Naive B cell (primary cell): ENCODE measurements at regions not wholly inside any gene's neighbourhood (a gene's known extent, or its start where the extent isn't known, plus 50 kb on each side); places are given as distances from the start of the nearest gene placed in this dataset.

ENCODE experiments used
- ATAC-seq, 2 donors: fragments of 150-1000 bp; cut with Tn5 transposase; 2 replicates each; pipeline ENCODE4 v1.10.0; 2021; ENCODE audit warnings: low read depth in 2 of 2, mild to moderate bottlenecking in 2 of 2, moderate library complexity in 2 of 2
- DNase-seq: peaks from one replicate; pipeline ENCODE4 v3.0.0; 2022
- H3K27ac Mint-ChIP-seq, 6 donors: one replicate each; pipeline ENCODE4 v1.8.0; 2020 to 2022; ENCODE audit warnings: mild to moderate bottlenecking in 6 of 6, mixed read lengths in 6 of 6, moderate library complexity in 5 of 6, inconsistent platforms in 2 of 6
- H3K27me3 Mint-ChIP-seq, 3 donors: one replicate each; pipeline ENCODE4 v1.8.0; 2021 to 2022; ENCODE audit warnings: mixed read lengths in 3 of 3, mild to moderate bottlenecking in 1 of 3
- H3K36me3 Mint-ChIP-seq, 2 donors: one replicate each; pipeline ENCODE4 v1.8.0; 2020 to 2022; ENCODE audit warnings: mixed read lengths in 2 of 2, inconsistent platforms in 1 of 2, mild to moderate bottlenecking in 1 of 2
- H3K4me1 Mint-ChIP-seq, 3 donors: one replicate each; pipeline ENCODE4 v1.8.0; 2020 to 2022; ENCODE audit warnings: mixed read lengths in 3 of 3, inconsistent platforms in 1 of 3, mild to moderate bottlenecking in 1 of 3, moderate library complexity in 1 of 3
- H3K4me3 Mint-ChIP-seq, 8 donors: one replicate each; pipeline ENCODE4 v1.8.0; 2020 to 2022; ENCODE audit warnings: mild to moderate bottlenecking in 8 of 8, mixed read lengths in 8 of 8, moderate library complexity in 8 of 8, inconsistent platforms in 2 of 8
- H3K9me3 Mint-ChIP-seq, 7 donors: one replicate each; pipeline ENCODE4 v1.8.0; 2020 to 2022; ENCODE audit warnings: mixed read lengths in 7 of 7, mild to moderate bottlenecking in 5 of 7, inconsistent platforms in 2 of 7, moderate library complexity in 1 of 7

DNA sequence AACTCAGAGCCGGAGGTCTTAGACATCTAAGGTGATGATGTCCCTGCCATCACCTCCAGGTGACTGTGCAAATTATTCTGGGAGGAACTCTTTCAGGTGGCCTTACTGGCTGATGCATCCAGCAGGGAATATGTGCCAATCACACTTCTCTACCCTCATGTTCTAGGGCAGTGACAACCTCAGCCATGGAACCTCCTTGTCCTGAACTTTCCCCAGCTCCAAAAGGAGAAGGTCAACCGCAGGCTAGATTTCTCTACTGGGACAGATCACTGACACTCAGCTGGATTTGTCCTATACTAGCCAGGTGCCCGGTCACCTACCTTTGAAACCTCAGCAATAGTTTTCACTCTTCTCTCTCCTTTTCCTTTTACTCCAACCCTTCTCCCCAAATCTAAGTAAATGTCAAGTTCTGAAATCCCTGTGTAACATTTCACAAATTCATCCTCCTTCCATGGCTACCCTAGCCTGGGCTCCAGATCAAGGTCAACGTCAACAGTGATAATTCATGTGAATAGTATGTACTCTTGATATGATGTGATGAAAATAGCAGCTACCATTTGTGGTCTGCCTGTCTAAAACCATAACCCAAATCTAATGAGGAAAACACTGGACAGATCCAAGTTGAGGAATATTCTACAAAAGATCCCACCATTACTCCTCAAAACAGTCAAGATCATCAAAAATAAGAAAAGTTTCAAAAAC lies 115.0 kb upstream of the EGLN3 start:
- Mint-ChIP-seq H3K27me3 (peaks cover 6 to 17% (median 10%) of the 10 kb centered on the region in 3 donors), H3K4me3 (no peak overlapping the region), H3K4me1 (peaks cover 0 to 3% (median 0%) of the 10 kb centered on the region in 3 donors), H3K36me3 (no peaks in the 10 kb centered on the region), H3K27ac (no peak overlapping the region), H3K9me3 (no peaks in the 10 kb centered on the region)
- DNase-seq (no peak), ATAC-seq (no peak)

DNA sequence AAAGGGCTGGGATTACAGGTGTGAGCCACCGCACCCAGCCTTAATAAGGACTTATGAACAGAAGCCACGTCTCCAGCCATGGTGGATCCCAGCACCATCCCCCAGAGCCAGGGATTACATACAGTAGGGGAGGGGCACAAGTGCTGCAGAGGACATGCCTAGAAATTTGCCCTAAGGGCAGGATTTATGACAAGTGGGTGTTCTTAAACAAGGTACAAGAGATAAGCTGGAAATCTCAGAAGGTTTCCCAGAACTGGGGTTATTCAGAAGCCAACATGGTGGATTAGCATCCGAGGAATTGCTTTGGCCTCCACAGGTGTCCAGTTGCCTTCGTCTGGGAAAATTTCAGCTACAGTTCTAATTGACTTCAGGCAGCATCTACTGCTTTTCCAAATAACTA lies 114.4 kb upstream of the EGLN3 start:
- peaks cover 4 to 9% (median 6%) of the 10 kb centered on the region in 3 donors for H3K4me1 Mint-ChIP-seq
- no peak for ATAC-seq
- no peak overlapping the region for H3K4me3 Mint-ChIP-seq
- H3K36me3 Mint-ChIP-seq, result no peaks in the 10 kb centered on the region
- no peaks in the 10 kb centered on the region for H3K9me3 Mint-ChIP-seq
- DNase-seq, result no peak
- H3K27me3 Mint-ChIP-seq, result peaks cover 8 to 24% (median 16%) of the 10 kb centered on the region in 3 donors
- no peak overlapping the region for H3K27ac Mint-ChIP-seq

DNA sequence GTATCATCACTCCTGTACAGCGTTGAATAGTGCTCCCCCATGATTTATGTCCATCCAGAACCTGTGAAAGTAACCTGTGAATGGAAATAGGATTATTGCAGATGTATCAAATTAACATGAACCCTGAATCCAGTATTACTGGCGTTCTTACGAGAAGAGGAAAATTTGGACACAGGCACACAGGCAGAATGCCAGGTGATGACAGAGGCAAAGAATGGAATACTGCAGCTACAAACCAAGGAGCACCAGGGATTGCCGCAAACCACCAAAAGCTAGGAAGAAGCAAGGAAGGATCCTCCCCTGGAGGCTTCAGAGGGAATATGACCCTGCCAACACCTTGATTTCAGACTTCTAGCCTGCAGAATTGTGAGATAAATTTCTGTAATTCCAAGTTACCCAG lies 113.5 kb upstream of the EGLN3 start:
- Mint-ChIP-seq H3K4me1 (peaks cover 4 to 14% (median 12%) of the 10 kb centered on the region in 3 donors), H3K27ac (no peak overlapping the region), H3K4me3 (no peak overlapping the region), H3K36me3 (no peaks in the 10 kb centered on the region), H3K27me3 (peaks cover 12 to 28% (median 22%) of the 10 kb centered on the region in 3 donors), H3K9me3 (no peaks in the 10 kb centered on the region)
- ATAC-seq (no peak), DNase-seq (no peak)

DNA sequence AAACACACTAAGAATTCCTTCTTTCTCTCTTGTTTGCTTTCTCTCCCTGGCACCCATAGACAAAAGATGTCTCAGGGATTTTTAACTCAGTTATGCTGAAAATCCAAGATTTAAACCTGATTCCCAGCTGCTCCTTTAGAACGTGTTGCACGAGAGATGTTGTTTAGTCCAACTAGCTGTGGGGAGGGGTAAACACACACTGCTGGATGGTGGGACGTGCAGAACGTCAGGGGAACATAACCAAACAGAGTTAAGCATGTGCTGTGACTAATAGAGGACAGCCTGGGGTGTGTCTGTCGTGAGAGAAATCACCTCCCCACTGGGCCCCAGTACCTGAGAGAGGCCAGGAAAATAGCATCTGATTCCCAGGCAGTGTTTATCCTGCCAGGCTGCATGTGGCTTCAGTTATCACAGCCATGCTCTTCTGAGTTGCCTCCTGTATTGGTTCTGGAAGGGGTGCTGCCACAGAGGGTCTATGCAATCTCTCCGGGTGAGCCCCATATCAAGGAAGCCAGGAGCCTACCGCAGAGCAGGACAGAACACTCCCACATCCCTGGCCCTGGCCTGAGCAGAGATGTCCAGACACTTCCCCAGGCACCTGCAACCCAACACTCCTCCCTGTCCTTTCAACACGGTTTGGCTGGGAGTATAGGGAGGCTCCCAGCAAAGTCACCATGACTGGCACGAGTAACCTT lies 112.7 kb upstream of the EGLN3 start:
- Mint-ChIP-seq H3K4me1 (peaks cover 4 to 17% (median 12%) of the 10 kb centered on the region in 3 donors), H3K27ac (no peak overlapping the region), H3K36me3 (no peaks in the 10 kb centered on the region), H3K27me3 (peaks cover 12 to 31% (median 26%) of the 10 kb centered on the region in 3 donors), H3K4me3 (peak overlapping the region in 1 of 8 donors; percentile 48), H3K9me3 (no peaks in the 10 kb centered on the region)
- ATAC-seq (no peak), DNase-seq (no peak)

DNA sequence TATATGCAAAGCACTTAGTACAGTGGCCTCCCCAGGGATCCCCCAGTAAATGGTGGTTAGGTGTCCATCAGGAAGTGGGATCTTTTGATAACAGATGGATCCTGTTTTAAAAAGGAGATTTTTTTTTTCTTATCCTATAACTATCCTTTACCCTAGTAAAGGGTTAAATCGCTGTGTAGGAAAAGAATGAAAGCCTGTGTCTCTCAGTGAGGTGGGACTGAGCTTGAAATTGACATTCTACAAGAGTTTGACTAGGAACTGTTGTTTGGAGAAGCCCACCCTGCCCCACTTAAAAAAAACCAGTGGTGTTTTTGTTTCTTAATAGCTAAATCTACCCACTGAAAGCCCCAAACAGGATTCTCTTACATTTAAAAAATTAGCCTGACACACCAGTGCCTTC lies 112.2 kb upstream of the EGLN3 start:
- H3K27ac Mint-ChIP-seq, result no peak overlapping the region
- H3K27me3 Mint-ChIP-seq, result peaks cover 12 to 31% (median 26%) of the 10 kb centered on the region in 3 donors
- no peak for DNase-seq
- no peak for ATAC-seq
- no peaks in the 10 kb centered on the region for H3K36me3 Mint-ChIP-seq
- H3K9me3 Mint-ChIP-seq, result no peaks in the 10 kb centered on the region
- peaks cover 4 to 17% (median 12%) of the 10 kb centered on the region in 3 donors for H3K4me1 Mint-ChIP-seq
- H3K4me3 Mint-ChIP-seq, result no peak overlapping the region

DNA sequence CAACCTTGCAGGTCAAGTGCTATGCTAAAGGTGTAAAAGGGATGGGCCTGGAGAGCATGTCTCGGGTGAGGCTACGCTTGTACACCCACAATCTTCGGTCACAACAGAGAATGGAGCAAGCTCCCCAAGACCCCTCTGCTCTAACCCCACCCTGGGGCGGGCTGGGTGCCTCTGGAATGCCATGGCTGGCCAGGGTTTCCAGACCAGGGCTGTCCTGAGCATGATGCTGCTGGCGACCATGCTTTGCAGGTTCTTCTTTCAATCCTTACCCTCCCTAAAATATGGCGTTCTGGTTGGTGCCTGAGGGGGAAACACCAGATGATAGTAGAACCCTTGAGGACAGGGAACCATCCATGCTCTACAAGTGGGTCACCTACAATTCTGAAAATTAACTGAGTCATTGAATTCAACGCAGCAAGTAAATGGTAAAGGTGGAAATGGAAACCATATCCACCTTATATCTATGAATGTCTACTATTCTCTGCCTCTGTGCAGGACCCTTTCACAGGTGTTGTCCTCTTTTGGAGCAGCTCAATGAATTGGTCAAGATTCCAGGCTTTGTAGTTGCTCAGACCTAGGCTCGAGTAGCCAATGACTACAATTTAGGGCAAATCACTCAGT lies 111.6 kb upstream of the EGLN3 start:
- H3K27me3 Mint-ChIP-seq, result peaks cover 12 to 31% (median 26%) of the 10 kb centered on the region in 3 donors
- no peak for ATAC-seq
- H3K4me1 Mint-ChIP-seq, result peaks cover 4 to 17% (median 12%) of the 10 kb centered on the region in 3 donors
- H3K4me3 Mint-ChIP-seq, result no peak overlapping the region
- DNase-seq, result no peak
- no peak overlapping the region for H3K27ac Mint-ChIP-seq
- H3K9me3 Mint-ChIP-seq, result no peaks in the 10 kb centered on the region
- no peaks in the 10 kb centered on the region for H3K36me3 Mint-ChIP-seq

DNA sequence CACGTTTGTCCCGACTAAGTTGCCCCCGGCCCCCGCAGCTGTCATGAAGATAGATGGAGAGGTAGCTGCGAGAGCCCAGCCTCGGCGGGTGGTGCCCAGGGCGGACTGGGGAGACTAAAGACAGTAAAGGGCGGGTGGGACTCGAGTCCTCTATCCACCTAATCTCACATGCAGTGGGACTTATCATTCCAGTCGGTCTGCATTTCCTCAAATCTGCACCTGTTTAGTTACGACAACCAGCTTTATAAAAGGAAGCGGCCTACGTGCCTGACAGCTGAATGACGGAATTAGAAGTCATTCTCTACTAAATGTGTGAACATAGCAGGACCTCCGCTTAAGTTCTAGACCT lies 109.8 kb upstream of the EGLN3 start:
- Mint-ChIP-seq H3K27me3 (peaks cover 12 to 24% (median 20%) of the 10 kb centered on the region in 3 donors), H3K27ac (peak overlapping the region in 3 of 6 donors; percentile 20 to 78 (median 62)), H3K36me3 (no peaks in the 10 kb centered on the region), H3K4me3 (peak overlapping the region; percentile 83 to 94 (median 90)), H3K9me3 (no peaks in the 10 kb centered on the region), H3K4me1 (peaks cover 4 to 17% (median 12%) of the 10 kb centered on the region in 3 donors)
- DNase-seq, result no peak
- ATAC-seq, result peak; percentile 40 to 43

DNA sequence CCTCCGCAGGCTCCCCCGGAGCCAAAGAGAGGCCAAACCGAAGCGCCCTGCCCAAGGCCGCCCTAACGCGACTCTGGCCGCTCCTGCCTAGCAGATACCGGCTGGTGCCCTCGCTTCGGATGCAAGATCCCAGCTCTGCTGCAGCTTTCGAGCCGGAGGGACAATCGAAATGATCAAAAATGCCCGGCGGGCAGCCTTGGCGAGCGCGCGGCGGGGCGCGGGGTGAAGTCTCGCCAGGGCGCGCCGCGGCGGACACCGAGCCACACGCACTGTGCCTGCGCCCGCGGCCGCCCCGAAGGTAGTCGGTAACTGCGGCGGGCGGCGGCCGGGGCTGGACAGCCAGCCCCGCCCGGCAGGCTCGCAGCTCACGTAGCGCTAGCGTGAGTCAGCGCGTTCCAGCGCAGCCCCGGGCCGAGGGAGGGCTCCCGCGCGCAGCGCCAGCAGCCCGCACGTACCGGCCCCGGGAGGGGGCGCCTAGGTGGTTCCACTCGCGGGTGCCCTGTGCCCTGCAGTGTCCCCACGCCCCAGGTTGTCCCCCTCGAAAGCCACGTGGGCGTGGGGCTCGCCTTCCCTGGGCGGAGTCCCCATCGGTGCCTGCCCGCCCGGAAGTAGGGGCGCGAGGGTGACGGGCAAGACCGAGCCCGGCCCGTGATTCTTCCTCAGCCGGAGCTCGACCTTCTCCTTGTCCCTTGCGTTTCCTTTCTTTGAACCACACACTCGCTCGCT lies 109.2 kb upstream of the EGLN3 start:
- Mint-ChIP-seq H3K9me3 (no peaks in the 10 kb centered on the region), H3K4me1 (peaks cover 4 to 17% (median 12%) of the 10 kb centered on the region in 3 donors), H3K4me3 (peak overlapping the region; percentile 83 to 94 (median 90)), H3K27me3 (peaks cover 12 to 23% (median 20%) of the 10 kb centered on the region in 3 donors), H3K36me3 (no peaks in the 10 kb centered on the region), H3K27ac (peak overlapping the region in 2 of 6 donors; percentile 62 to 78)
- DNase-seq (peak; percentile 13), ATAC-seq (peak; percentile 35 to 61)

DNA sequence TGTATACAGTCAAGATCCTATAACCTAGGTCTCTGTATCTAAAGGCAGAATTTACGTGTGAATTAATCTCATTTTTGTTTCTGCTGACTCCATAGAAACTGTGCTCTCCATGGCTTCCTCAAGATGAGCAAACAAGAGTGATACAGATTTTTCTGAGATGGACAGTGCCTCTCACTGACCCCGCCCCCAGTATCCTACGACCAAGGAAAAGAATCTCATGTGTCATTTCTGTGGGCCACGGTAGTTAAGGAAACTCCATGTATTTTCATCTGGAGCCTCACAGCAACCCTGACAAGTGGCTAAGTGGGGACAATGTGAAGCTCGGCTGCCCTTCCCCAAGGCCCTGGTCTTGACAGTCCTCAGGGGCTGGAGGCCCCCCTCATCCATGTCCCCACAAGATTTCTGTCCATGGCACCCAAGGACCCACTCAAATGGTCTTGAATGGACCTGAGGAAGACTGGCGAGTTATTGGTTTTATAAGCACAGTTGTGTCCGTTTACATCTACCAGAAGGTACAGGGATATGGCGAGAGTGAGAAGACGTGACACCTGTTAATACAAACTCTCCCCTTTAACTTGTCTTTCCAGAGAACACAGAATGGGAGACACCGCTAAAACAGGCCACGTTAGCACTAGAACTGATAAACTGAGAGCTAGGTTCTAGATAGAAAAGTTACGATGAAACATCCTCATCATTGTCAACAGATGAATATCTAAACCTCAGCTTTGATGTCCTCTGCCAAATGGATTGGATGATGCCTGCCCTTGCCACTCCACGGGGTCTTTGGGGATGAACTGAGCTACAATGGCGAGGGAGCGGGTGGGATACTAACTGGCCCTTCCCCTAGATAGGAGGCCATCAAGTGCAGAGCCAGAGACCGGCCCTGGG lies 108.4 kb upstream of the EGLN3 start:
- peak overlapping the region; percentile 67 to 89 (median 80) for H3K4me3 Mint-ChIP-seq
- no peak overlapping the region for H3K27ac Mint-ChIP-seq
- DNase-seq, result no peak
- ATAC-seq, result no peak
- H3K36me3 Mint-ChIP-seq, result no peaks in the 10 kb centered on the region
- peaks cover 14 to 23% (median 20%) of the 10 kb centered on the region in 3 donors for H3K27me3 Mint-ChIP-seq
- H3K4me1 Mint-ChIP-seq, result peaks cover 4 to 17% (median 12%) of the 10 kb centered on the region in 3 donors
- no peaks in the 10 kb centered on the region for H3K9me3 Mint-ChIP-seq

DNA sequence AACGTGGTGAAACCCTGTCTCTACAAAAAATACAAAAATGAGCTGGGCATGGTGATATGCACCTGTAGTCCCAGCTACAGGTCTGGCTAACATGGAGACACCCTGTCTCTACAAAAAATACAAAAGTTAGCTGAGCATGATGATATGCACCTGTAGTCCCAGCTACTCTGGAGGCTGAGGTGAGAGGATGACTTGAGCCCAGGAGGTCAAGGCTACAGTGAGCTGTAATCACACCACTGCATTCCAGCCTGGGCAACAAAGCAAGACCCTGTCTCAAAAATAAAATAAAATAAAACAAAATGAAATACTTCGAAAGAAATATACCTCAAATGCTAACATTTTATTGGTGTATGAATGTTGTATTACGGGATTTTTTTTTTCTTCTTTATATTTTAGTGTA lies 107.6 kb upstream of the EGLN3 start:
- ATAC-seq (no peak), DNase-seq (no peak)
- no peak overlapping the region for H3K27ac Mint-ChIP-seq
- H3K36me3 Mint-ChIP-seq, result no peaks in the 10 kb centered on the region
- no peaks in the 10 kb centered on the region for H3K9me3 Mint-ChIP-seq
- H3K27me3 Mint-ChIP-seq, result peaks cover 11 to 29% (median 20%) of the 10 kb centered on the region in 3 donors
- no peak overlapping the region for H3K4me3 Mint-ChIP-seq
- H3K4me1 Mint-ChIP-seq, result peaks cover 4 to 17% (median 12%) of the 10 kb centered on the region in 3 donors

DNA sequence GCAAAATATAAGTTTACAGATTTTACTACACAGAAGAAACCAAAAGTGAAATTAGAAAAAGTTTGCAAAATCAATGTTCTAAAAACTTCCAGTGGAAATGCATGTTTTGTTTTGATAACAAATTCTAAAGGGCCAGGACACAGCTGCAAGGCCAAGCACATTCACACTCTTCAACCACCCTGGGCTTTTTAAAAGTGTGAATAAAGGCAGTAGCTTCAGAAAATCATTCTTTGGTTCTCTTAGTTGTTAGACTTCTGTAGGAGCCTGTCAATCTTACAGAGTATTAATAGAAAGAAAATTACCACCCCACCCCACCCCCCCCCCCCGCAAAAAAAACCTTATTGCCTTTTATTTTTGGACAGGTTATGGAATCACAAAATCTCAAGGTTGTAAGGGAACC lies 105.2 kb upstream of the EGLN3 start:
- H3K9me3 Mint-ChIP-seq, result no peaks in the 10 kb centered on the region
- H3K27me3 Mint-ChIP-seq, result peaks cover 11 to 24% (median 18%) of the 10 kb centered on the region in 3 donors
- no peak overlapping the region for H3K4me3 Mint-ChIP-seq
- peaks cover 4 to 15% (median 12%) of the 10 kb centered on the region in 3 donors for H3K4me1 Mint-ChIP-seq
- DNase-seq (no peak), ATAC-seq (no peak)
- no peak overlapping the region for H3K27ac Mint-ChIP-seq
- no peaks in the 10 kb centered on the region for H3K36me3 Mint-ChIP-seq

DNA sequence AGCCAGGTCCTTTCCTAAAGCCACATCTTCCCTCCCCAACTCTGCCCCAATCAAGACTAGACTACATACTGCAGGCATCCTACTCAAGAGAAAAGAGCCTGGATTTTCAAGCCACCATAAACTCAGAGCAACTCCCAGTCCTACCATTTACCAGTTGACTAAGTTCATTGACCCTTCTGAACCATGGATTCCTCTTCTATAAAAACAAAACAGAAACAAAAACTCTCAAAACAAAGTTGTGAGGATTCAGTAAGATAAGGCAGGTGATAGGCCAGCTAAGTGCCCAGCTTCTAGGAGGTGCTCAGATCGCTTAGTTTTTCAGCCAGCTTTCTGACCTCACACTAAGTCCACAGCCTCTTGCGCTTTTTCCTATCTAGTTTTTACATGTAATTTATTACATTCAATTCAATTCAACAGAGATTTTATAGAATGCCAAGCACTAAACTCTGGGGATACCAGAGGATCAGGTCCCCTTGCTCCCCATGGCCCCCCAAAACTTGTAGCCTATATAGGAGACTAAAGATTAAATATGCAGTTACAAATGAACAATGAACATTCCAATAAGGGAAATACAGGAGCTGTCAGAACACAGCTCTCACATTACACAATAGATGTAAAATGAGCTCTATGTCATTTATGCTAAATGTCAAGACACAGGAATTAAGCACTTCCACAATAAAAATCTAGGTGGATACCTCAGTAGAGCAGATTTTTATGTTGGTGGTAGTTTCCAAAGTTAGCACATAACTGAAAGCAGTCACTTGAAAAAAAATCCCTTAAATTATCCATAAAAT lies 104.5 kb upstream of the EGLN3 start:
- peaks cover under 1 to 8% (median 8%) of the 10 kb centered on the region in 3 donors for H3K4me1 Mint-ChIP-seq
- H3K36me3 Mint-ChIP-seq, result no peaks in the 10 kb centered on the region
- no peak overlapping the region for H3K27ac Mint-ChIP-seq
- no peak for DNase-seq
- ATAC-seq, result no peak
- H3K4me3 Mint-ChIP-seq, result no peak overlapping the region
- peaks cover 0 to 5% (median 0%) of the 10 kb centered on the region in 7 donors for H3K9me3 Mint-ChIP-seq
- peaks cover 11 to 17% (median 11%) of the 10 kb centered on the region in 3 donors for H3K27me3 Mint-ChIP-seq
